Activated CD8-positive, alpha-beta memory T cell treated with anti-CD3 and anti-CD28 coated beads for 24 hours (primary cell): ENCODE measurements at regions not wholly inside any gene's neighbourhood (a gene's known extent, or its start where the extent isn't known, plus 50 kb on each side); places are given as distances from the start of the nearest gene placed in this dataset.
A peak's percentile ranks its signal among the peaks of the same experiment; 100 is the strongest.
"Not testable (repeated sequence)": the region's sequence is repeated elsewhere in the genome, so short reads cannot be mapped to it uniquely, and the experiment has no call there.

Experiments used
- DNase-seq: peaks from one replicate; pipeline ENCODE4 v3.0.0-alpha.2; 2020

DNA sequence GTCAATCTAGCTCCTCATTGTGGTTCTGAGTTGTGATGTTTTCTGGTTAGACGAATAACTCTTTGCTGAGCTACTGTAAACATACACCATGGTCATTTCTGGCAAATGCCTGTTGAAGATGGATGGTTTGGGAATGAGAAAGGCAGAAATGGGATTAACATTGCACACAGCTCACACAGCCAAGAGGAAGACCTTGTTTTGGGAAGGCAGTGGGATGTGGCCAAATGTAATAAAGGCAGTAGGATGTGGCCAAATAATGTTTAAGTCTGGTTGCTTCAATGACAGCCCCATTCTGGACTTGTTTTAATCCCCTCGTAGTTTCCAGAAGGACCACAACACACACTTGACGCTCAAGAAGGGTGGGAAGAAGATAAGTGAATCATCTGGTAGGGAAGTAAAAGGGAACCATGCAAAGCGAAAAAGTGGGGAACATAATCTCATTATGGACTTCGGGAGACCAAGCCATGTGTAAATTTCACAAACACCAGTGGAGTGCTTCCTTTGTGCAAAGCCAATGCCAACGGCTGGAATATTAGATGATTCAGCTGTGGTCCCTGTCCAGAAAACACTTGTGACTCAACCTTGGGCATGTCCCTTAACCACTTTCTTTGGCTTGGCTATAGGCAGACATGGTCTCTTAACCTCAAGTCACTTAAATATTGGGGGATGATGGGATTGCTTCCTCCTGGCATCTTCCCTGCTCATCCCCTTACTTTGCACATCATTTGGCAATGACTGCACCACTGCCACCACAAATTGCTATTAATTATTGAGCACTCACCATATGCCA lies 284.4 kb upstream of the CRY1 start:
- no peak for DNase-seq

DNA sequence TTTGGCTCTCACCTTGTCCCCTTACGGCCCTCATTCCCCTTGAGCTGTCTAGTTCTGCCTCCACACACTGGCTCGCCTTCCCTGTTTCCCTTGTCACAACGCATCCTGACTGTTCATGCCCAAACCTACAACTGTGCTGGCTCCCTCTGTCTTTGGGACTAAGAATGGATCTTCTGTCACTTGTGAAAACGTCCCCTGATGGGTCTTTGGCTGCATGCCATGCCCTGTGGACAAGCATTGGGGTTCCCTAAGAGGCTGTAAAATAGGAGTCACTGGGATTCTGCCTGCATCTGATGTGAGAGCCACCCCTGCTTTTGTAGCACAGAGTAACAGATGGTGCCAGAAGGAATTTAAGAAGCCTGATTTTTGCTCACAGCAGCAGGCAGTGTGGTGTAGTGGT lies 285.3 kb upstream of the CRY1 start:
- no peak for DNase-seq

DNA sequence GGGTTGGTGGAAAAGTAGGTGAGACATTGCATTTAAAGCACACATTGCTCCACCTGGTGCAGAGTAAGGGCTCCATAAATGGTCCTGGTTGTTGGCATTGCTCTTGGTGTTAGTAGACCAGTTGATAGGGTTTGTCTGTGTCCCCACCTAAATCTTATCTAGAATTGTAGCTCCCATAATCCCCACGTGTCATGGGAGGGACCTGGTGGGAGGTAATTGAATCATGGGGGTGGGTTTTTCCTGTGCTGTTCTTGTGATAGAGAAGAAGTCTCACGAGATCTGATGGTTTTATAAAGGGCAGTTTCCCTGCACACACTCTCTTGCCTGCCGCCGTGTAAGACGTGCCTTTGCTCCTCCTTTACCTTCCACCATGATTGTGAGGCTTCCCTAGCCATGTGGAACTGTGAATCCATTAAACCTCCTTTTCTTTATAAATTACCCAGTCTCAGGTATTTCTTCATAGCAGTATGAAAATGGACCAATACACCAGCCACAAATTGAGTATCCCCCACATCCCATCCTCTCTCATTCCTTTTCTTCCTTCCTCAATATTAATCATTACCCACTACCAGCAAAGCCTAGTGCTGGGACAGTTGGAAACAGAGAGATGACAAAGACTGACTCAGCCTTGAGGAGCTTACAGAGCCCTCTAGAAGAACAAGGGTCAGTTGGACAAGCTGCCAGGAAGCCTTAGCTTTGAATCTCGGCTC lies 285.9 kb upstream of the CRY1 start:
- DNase-seq, result not testable (repeated sequence)

DNA sequence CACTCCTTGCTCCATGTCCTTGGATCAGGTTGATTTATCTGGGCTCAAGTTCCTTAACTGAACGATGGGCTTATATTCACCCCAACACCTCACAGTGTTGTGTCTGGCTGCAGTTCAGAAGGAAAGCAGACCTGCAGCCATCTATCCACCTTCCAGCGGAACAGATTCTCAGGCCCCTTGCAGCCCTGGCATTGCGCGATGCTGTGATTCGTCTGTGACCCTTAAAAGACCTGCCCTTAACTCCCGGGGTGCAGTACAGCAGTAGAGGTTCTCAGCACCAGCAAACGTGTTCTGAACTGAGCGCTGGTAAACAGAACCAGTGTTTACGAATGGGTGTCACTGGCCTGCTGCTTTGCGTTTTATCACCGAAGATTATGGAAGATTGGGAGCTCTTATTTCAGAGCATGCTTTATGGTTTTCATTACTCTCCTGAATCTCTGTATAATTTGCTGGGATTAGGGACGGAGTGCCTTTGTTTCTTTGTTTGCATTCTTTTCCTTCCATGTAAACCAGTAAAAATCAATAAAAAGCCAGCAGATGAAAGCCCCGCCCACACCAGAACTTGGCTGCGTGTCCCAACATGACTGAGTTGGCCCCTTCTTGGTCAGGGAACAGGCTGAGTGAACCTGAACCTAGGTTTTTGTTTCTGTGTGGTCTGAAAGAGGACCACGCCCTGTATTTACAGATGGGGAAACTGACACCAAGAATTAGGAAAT lies 286.7 kb upstream of the CRY1 start:
- no peak for DNase-seq

DNA sequence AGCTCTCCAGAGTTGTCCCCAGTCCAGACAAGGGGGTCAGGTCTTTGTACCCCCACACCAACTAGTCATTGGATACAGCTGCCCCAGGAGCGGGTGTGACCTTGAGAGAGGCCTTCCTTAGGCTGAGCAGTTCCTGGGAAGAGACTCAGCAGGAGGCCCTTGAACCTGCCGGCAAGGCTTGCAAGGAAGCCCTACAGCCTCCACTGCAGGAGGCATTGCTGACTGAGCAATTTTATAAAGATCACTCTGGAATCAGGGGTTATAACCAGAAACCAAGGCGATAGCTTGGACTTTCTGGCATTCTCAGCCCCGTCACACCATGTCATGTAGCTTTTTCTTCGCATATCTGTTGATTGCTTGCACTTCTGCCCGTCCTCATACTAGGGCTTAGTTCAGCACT lies 291.3 kb upstream of the CRY1 start:
- DNase-seq, result no peak

DNA sequence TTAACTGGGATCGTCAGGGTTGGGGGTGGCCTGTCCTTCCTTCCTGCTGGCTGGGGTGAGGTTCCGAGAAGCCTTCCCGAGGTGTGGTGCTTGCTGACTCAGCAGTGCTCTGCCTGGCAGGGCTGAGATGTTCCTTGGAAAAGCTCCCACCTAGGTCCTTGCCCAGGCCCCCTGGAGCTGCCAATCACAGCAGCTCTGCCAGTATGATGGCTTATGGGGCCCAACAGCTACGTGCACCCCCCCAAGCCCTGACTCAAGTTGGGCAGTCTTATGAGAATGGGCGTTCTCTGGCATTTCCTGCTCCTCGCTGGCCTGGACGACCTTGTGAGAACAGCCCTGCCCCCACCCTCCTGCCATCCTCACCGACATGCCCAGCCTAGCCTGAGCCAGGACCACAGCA lies 292.2 kb upstream of the CRY1 start:
- no peak for DNase-seq

DNA sequence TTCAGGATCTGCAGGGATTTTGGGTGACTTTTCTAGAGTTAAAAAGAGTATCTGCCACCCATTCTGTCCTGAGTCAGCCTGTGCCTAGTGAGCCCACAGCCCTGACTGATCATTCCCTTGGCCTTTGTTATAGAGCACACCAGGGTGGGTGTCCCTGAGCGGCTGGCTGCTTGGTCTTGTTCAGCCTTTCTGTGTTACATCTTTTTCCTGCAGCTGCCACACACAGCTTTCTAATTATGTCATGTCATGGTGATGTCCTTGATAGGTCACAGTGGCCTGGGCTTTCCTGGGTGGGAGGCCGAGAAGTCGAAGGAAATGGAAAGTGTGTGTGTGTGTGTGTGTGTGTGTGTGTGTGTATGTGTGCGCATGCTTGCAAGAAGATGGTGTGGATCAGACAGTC lies 293.2 kb upstream of the CRY1 start:
- no peak for DNase-seq

DNA sequence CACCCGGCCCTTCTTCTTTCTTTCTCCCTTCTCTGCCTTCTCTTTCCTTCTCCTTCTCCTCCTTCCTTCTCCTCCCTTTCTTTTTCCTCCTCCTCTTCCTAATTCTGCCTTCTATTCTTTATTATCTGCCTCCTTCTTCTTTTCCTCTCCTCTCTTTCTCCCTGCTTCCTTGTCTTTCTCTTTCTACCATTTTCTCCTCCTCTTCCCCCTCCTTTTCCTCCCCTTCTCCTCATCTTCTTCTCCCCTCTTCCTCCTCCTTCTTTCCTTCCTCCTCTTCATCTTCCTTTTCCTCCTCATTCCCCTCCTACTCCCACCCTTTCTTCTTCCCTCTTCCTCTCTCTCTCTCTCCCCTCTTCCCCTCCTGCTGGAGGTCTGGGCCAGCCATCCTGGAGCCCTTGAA lies 294.9 kb upstream of the CRY1 start:
- no peak for DNase-seq

DNA sequence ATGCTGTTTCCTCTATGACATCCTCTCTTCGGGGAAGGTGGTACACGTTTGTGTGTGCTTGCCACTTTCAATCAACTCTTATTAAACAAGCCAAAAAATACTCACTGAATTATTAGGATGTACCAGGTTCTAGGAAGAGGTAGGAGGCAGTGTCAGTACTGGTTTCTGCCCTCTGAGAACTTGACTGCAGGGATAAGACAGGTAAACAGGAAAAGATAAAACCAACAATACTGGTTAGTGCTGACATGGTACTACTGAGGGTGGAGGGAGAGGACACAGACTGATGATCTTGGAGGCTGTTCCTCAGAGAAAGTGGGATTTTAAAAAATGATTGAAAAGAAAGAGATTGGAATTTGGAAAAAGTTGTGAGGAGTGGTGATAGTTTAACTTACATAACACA lies 295.2 kb upstream of the PWP1 start:
- no peak for DNase-seq

DNA sequence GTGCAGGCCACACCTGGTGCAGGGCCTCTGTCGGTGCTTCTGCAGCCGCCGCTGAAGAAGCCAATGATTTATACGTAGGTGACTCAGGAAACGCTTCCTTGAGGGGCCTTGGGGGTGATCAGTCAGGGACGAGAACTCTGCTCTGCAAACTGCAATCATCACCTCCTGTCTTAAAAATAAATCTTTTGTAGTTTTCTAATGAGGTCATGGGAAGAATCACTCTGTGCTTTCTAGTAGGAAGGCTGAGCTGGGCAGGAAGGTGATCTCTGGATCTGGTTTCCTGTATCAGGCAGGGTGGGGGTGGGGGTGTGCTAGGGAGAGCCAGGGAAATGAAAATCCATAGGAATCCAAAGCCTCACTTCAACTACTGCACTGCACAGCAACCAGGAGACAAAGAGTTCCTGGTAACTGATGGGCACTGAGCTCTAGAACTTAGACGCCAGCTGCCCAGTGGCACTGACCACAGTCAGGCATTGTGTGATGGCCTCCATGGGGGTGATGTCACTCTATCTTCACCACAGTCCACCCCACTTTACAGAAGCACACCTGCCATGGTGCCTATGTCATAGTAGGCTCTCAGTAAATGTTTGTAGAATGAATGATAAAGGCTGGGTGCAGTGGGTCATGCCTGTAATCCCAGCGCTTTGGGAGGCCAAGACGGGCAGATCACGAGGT lies 292.4 kb upstream of the PWP1 start:
- DNase-seq, result no peak

DNA sequence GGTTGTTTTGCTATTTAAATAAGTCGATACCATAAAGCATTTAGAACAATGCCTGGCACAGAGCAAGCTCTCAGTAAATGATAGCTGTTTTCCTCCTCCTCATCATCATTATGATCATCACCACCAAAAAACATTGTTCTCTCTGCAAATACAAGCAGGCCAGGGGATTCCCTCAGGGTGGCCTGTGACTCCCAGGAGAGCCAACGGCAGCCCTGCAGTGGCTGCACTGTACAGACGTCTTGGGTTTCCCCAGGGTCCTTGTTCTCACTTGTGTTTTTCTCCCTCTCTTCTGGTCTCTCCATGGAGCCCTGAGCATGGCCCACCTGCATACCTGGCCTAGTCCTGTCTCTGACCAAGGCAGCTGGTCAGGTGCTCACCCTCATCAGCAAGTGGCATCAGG lies 290.9 kb upstream of the PWP1 start:
- no peak for DNase-seq

DNA sequence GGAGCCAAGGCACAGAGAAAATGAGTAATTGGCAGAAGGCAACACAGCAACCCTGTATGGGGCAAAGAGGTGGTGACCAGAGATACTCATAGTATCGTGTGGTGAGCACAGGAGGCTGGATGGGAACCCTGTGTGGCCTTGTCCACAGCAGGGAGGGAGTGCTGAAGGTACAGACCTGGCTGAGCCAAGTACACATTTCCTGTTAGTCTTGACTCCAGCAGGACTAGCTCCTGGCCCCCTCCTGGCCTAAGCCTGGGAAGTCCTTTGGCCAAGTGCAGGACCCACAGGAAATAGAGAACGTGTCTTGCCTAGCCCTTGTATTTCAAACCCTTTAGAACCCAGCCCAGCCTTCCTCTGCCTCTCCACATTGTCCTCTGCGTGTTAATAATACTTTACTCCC lies 289.8 kb upstream of the PWP1 start:
- no peak for DNase-seq

DNA sequence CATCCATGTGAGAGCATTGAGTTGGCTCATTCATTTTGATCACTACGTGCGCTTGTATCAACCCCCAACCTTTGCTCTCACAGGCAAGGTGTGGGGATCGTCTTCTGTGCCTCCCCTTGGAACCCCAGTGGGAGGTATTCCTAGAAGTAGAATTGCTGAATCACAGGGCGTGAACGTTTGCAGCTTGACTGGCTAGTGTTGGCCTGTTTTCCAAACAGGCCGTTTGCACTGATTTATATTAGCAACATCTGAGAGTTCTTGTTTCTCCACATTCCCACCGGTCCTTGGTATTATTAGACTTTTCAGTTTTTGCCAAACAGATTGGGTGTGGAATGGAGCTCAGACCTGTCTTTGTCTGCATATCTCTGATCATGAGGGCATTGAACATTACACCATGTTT lies 288.6 kb upstream of the PWP1 start:
- no peak for DNase-seq

DNA sequence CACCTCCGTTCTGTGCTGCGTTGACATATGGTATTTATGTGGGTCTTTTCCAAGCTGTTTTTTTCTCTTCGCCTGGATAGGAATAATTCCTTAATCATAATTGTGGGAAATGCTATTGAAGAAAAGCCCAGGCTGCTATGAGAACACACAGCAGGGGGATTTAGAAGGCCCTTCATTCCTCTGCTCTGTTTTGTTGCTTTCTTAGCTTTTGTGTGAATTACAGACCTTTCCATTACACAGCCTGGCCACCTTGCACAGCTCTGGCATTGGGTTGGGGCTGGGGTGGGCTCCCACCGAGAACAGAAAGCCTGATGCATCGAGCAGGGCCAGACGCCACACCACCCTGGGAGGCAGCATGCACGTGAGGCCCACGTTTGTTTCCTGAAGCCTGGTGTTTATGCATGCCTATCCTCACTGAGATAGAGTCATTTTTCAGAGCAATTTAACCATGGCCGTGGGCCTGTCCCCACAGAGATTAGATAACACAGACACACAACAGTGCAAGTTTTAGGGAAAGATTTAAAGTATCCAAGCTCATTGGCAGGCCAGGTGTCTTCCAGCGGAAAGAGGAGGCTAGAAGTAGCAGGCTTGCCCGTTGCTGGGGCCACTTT lies 287.6 kb upstream of the PWP1 start:
- DNase-seq, result no peak

DNA sequence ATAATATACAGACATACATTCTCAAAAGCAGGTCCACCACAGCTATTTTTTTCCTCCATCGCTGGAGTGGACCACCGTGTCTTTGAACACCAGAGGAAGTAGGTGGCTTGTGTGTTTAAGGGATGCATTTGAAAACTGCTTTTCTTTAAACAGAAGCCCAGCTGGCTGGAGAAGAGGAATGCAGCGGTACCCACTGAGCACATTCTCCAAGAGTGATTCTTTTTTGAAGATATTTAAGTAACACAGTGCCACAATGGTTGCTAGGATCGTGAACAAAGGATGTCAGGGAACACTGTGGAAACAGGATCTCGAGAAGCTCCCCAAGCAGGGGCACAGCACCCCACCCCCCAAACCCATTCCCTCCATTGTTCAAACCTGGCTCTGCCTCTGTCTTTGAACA lies 286.6 kb upstream of the PWP1 start:
- DNase-seq, result no peak

DNA sequence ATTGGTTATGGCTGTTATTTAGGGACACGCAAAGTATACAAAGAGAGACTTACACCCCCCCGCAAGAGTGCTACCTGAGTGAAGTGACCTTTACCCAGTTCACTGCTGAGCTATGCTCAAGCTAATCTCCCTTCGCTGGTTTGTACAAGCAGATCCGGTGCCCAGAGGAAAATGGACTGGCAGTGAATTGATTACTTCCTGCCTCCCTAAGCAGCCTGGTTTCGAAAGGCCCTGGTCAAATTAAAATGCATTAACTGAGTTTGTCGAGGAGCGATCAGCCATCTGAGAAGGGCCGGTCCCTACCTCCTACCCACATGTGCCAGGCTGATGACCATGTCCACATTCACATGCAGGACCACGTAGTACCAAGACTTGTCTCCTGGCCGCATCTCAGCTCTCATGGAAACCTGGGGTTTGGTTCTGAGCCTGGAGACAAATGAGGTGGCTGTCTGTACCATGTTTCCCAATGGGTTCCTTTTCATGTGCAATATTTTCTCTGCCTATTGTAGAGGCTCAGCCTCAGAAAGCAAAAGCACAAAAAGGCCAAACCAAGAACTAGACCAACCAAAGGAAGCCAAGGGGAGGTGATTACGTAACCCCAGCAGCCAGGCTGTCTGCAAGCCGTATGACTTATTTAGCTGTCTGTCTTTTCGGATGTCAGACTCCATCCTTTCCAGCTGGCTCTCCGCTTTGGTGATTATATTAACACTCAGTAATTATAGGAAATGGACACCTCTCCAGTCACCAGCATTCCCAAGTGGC lies 284.7 kb upstream of the PWP1 start:
- no peak for DNase-seq

DNA sequence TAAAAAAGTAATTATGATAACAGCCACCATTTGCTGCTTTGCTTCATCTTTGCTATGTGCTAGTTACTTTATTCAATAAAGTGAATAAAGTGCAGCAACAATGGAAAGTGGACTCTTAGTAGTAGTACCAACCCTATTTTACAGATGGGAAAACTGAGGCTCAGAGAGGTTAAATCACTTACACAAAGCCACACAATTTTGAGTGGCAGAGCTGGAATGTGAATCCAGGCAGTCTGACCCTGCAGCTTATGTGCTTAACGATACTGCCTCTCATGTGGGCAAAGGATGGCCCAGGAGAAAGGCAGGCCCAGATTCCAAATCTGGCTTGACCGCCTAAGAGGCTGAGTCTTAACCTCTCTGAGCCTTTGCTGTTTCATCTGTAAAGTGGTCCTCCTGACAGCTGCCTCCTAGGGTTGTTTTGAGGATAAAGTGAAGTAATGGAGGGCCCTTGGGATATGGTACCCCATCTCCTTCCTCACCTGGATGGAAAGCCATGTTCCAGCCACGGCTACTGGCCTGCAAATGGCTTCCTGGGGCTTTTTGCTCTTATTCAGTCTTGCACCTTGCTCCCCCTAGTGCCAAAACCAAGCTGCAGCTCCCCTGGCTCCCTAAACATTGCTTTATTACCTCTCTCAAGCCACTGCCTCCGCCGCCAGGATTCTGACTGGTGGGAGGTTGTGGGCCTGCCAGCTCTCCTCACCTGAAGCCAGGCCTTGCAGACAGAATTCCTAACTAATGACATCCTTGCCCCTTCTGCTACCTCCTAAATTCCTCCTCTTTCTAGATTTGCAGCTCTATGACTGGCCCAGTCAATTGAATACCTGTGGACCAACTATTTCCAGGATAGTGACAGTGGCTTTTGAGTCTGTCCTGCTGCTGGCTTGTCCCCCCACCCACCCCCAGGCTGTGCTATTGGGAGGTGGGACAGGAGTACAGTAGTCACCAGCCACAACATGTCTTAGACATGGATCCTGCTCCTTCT lies 283.3 kb upstream of the PWP1 start:
- DNase-seq, result peak; percentile 82

DNA sequence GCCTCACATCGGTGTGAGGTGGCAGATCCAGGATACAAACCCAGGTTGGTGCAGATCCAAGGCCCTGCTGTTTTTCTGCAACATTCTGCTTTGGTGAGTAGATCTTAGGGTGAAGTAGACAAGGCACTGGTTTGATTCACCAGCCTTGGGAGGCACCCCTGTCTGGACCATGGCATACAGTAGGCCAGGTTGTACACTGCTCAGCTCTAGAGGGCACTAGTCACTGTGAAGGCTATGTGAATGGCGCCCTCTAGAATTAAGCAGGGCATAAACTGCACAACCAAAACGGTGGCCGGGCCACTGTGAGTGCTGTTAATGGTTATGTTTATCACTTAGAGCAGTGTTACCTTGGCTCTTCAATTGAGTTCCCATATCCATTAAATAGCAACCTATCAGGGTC lies 280.6 kb upstream of the PWP1 start:
- no peak for DNase-seq

DNA sequence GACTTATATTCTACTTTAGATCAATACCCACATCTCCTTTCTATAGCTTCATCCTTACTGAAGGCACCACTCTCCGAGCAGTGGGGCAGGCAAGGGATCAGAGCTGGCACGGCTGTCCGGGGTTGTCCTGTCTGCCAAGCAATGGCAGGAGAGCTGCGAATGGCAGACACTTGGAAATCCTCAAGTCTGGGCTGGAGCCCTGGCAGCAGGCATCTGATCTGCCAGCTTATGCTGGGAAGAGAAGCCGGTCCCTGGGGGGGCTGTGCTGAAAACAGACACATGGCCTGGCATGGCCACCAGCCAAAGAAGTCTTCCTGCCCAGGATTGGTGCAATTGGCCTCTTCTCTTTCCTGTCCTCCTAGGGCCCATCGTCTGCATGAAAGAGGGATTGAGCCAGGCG lies 280.2 kb upstream of the PWP1 start:
- DNase-seq, result no peak

DNA sequence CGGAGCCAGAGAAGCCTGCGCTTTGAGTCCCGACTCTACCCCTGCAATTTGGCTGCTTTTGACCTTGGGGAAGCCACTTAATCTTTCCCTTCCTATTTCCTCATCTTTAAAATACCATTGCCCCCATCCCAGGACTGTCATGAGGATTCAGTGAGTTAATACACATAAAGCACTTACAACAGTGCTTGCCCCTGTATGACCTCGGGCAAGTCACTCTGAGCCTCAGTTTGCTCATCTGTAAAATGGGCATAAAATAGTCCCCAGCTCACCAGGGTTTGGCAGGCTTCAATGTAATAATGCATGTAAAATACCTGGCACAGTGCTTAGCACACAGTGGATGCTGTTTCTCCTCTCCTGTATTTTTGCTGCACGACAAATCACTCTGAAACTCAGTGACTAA lies 278.7 kb upstream of the PWP1 start:
- DNase-seq, result no peak
